Ovary (tissue), 7 donors: ENCODE measurements at regions not wholly inside any gene's neighbourhood (a gene's known extent, or its start where the extent isn't known, plus 50 kb on each side); places are given as distances from the start of the nearest gene placed in this dataset.

Source experiments
- DNase-seq, 5 donors: peaks; one replicate each; pipeline ENCODE4 v3.0.0-alpha.2; 2019 to 2020
- H3K27ac ChIP-seq, 2 donors: fragments of 200-600 bp; one replicate each; pipeline versions ENCODE4 v1.5.1 to v1.8.0; 2019 to 2022
- H3K27me3 ChIP-seq: fragments of 200-600 bp; one replicate; pipeline ENCODE4 v1.8.0; 2022
- H3K36me3 ChIP-seq: fragments of 200-600 bp; sonication (generic); one replicate; pipeline ENCODE4 v1.5.1; 2019
- H3K4me1 ChIP-seq: one replicate; pipeline ENCODE4 v1.8.1; 2013; ENCODE audit warnings: mild to moderate bottlenecking, moderate library complexity; ENCODE audit not compliant: insufficient read depth
- H3K4me3 ChIP-seq: fragments of 200-600 bp; sonication (generic); one replicate; pipeline ENCODE4 v1.5.1; 2017
- H3K9me3 ChIP-seq, 2 donors: fragments of 200-600 bp in 1 of 2; sonication (generic) in 1 of 2; one replicate each; pipeline versions ENCODE4 v1.5.1 to v1.8.1; 2013 to 2019; ENCODE audit warnings: mild to moderate bottlenecking in 1 of 2, moderate library complexity in 1 of 2
- CTCF ChIP-seq, 3 donors: fragments of 450-650 bp in 2 of 3; fragments of 200-600 bp in 1 of 3; IDR thresholded peaks; one replicate each; pipeline versions ENCODE4 v1.5.1 to v1.8.0; 2016 to 2022; ENCODE audit warnings: antibody characterized with exemption in 3 of 3, mild to moderate bottlenecking in 1 of 3
- EP300 ChIP-seq: sonication (generic); formaldehyde crosslinking; IDR thresholded peaks from one replicate; pipeline ENCODE4 v1.6.1; 2017; ENCODE audit warnings: antibody characterized with exemption
- POLR2A ChIP-seq: fragments of 450-650 bp; IDR thresholded peaks from one replicate; pipeline ENCODE4 v1.6.1; 2017; ENCODE audit warnings: antibody characterized with exemption, mild to moderate bottlenecking, moderate library complexity
- WGBS, 3 donors: extraction: QIAGEN DNeasy Blood & Tissue Kit in 1 of 3; methylation state at CpG; one replicate each; pipeline versions ENCODE4 v1.1.5 to v1.1.7; 2013 to 2017; 5-methylcytosine and 5-hydroxymethylcytosine counted together
- intact Hi-C, 4 donors: fragments of 100-400 bp; cut with DNase I; formaldehyde crosslinking; loops; one replicate each; pipeline versions ENCODE4 v1.11.0 to v1.15.1; 2022 to 2023
- donor health status: DM: no; HTN: no; CAD: no; lungs with moderate emphysema.
- donor health status: DM: no; HTN: no; CAD: no.
- donor health status: Bipolar disorder and iron deficiency.
- donor health status: DM: no; HTN: no; CAD: no.
- donor health status: DM: yes; HTN: yes; CAD: no.

- WGBS, 3 donors: 19 to 30% (median 28%) methylated on average over 3 of the region's 3 CpGs
- intact Hi-C loops: no loop called here
- Histone ChIP-seq H3K9me3 (no peaks in the 10 kb centered on the region), H3K4me1 (no peaks in the 10 kb centered on the region), H3K4me3 (no peak overlapping the region), H3K36me3 (no peaks in the 10 kb centered on the region), H3K27me3 (no peaks in the 10 kb centered on the region), H3K27ac (no peak overlapping the region)
- no peak for TF ChIP-seq EP300
- TF ChIP-seq POLR2A: no peak
- no peak for TF ChIP-seq CTCF (IDR thresholded peaks at IDR 0.05)
- DNase-seq: no peak
Measured at GRCh38 chr5:118619823-118620222, 368.5 kb downstream of the DTWD2 start.

GRCh38 chr5:118616281-118616680, 372.1 kb downstream of the DTWD2 start:
- WGBS, 3 donors: 50 to 90% (median 68%) methylated on average over 2 of the region's 2 CpGs
- intact Hi-C loops: no loop called here

GRCh38 chr5:118614731-118615456, 373.5 kb downstream of the DTWD2 start:
- intact Hi-C loops: no loop called here
- H3K4me3 ChIP-seq: no peak overlapping the region
- no peak overlapping the region for H3K27ac ChIP-seq
- no peaks in the 10 kb centered on the region for H3K27me3 ChIP-seq
- H3K4me1 ChIP-seq: no peaks in the 10 kb centered on the region
- H3K9me3 ChIP-seq: no peaks in the 10 kb centered on the region
- no peaks in the 10 kb centered on the region for H3K36me3 ChIP-seq
- no peak for DNase-seq
- TF ChIP-seq EP300: no peak
- TF ChIP-seq POLR2A: no peak
- no peak for TF ChIP-seq CTCF (IDR thresholded peaks at IDR 0.05)
- 40 to 46% (median 43%) methylated on average over 9 of the region's 9 CpGs for WGBS, 3 donors

More at GRCh38 chr5:118616281-118616680, 372.1 kb downstream of the DTWD2 start:
- Histone ChIP-seq H3K9me3 (no peaks in the 10 kb centered on the region), H3K27me3 (no peaks in the 10 kb centered on the region), H3K27ac (no peak overlapping the region), H3K4me1 (no peaks in the 10 kb centered on the region), H3K36me3 (no peaks in the 10 kb centered on the region), H3K4me3 (no peak overlapping the region)
- TF ChIP-seq EP300 (no peak), POLR2A (no peak), CTCF (IDR thresholded peaks at IDR 0.05) (no peak)
- no peak for DNase-seq

GRCh38 chr5:118611332-118611945, 376.9 kb downstream of the DTWD2 start:
- Histone ChIP-seq H3K36me3 (no peaks in the 10 kb centered on the region), H3K27me3 (no peaks in the 10 kb centered on the region), H3K4me3 (no peak overlapping the region), H3K4me1 (no peaks in the 10 kb centered on the region), H3K27ac (no peak overlapping the region), H3K9me3 (no peaks in the 10 kb centered on the region)
- no peak for DNase-seq
- intact Hi-C loops: no loop called here
- no peak for TF ChIP-seq POLR2A
- no peak for TF ChIP-seq CTCF (IDR thresholded peaks at IDR 0.05)
- no peak for TF ChIP-seq EP300
- WGBS, 3 donors: 94 to 98% (median 97%) methylated on average over 5 of the region's 5 CpGs
